ENCODE measurements at regions not wholly inside any gene's neighbourhood (a gene's known extent, or its start where the extent isn't known, plus 50 kb on each side); places are given as distances from the start of the nearest gene placed in this dataset.

- H3K4me3 ChIP-seq = no peak overlapping the region
- H3K4me1 ChIP-seq = peaks cover 0 to 50% (median 29%) of the 10 kb centered on the region in 4 donors
- H3K9me3 ChIP-seq = no peaks in the 10 kb centered on the region
- DNase-seq = peak in 1 of 2 donors; percentile 19
- TF ChIP-seq POLR2AphosphoS5 (IDR thresholded peaks at IDR 0.05) = no peak
- TF ChIP-seq, protein P1, sequence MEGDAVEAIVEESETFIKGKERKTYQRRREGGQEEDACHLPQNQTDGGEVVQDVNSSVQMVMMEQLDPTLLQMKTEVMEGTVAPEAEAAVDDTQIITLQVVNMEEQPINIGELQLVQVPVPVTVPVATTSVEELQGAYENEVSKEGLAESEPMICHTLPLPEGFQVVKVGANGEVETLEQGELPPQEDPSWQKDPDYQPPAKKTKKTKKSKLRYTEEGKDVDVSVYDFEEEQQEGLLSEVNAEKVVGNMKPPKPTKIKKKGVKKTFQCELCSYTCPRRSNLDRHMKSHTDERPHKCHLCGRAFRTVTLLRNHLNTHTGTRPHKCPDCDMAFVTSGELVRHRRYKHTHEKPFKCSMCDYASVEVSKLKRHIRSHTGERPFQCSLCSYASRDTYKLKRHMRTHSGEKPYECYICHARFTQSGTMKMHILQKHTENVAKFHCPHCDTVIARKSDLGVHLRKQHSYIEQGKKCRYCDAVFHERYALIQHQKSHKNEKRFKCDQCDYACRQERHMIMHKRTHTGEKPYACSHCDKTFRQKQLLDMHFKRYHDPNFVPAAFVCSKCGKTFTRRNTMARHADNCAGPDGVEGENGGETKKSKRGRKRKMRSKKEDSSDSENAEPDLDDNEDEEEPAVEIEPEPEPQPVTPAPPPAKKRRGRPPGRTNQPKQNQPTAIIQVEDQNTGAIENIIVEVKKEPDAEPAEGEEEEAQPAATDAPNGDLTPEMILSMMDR (IDR thresholded peaks at IDR 0.05) = no peak
- no peak for TF ChIP-seq POLR2A (IDR thresholded peaks at IDR 0.05)
- H3K36me3 ChIP-seq = no peaks in the 10 kb centered on the region
- H3K27ac ChIP-seq = no peak overlapping the region
- intact Hi-C loops (cut with DNase I; ENCODE audit: low total_unique reads) = no loop called here
- no peaks in the 10 kb centered on the region for H3K27me3 ChIP-seq
- 70 to 85% (median 74%) methylated on average over 5 of the region's 5 CpGs for WGBS, 5 donors
These were observed 477.4 kb upstream of the FZD8 start for GRCh38 chr10:36119455-36119854.

GRCh38 chr10:36118314-36118713, 476.2 kb upstream of the FZD8 start:
- Histone ChIP-seq H3K36me3 (no peaks in the 10 kb centered on the region), H3K9me3 (no peaks in the 10 kb centered on the region), H3K4me1 (peaks cover 0 to 51% (median 29%) of the 10 kb centered on the region in 4 donors), H3K27ac (peak overlapping the region in 1 of 5 donors; percentile 1), H3K4me3 (no peak overlapping the region), H3K27me3 (no peaks in the 10 kb centered on the region)
- intact Hi-C loops (cut with DNase I; ENCODE audit: low total_unique reads) = no loop called here
- TF ChIP-seq POLR2A (IDR thresholded peaks at IDR 0.05) (no peak), POLR2AphosphoS5 (IDR thresholded peaks at IDR 0.05) (no peak), EP300 (IDR thresholded peaks at IDR 0.05) (no peak)
- TF ChIP-seq, protein P1 (IDR thresholded peaks at IDR 0.05) = no peak
- 65 to 88% (median 77%) methylated on average over 7 of the region's 7 CpGs for WGBS, 5 donors
- DNase-seq = peak in 1 of 2 donors; percentile 16

DNA sequence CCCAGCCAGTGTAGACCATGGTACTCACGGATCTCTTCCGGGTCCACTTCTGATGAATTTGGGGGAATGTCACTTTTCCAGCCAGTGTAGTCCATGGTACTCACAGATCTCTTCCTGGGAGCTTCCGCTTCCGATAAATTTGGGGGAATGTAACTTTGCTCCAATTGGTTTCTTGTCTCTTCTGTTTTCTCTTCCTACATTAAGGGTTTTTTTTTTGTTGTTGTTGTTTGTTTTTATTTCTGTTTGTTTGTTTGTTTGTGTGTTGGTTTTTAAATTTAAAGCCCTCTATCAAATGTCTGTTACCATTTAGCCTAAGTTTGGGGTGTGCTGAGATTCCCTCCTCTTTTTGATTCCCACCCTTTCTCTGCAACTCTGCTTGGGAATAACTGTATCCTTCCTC, 475.8 kb upstream of the FZD8 start:
- Histone ChIP-seq H3K36me3 (no peaks in the 10 kb centered on the region), H3K27ac (peak overlapping the region in 1 of 5 donors; percentile 52), H3K9me3 (no peaks in the 10 kb centered on the region), H3K4me3 (no peak overlapping the region), H3K27me3 (no peaks in the 10 kb centered on the region), H3K4me1 (peaks cover 0 to 51% (median 29%) of the 10 kb centered on the region in 4 donors)
- no peak for DNase-seq
- intact Hi-C loops (cut with DNase I; ENCODE audit: low total_unique reads) = no loop called here
- WGBS, 5 donors = 57 to 80% (median 70%) methylated on average over 4 of the region's 4 CpGs
- TF ChIP-seq EP300 (IDR thresholded peaks at IDR 0.05) (no peak), POLR2A (IDR thresholded peaks at IDR 0.05) (no peak), POLR2AphosphoS5 (IDR thresholded peaks at IDR 0.05) (no peak)
- TF ChIP-seq, protein P1 (IDR thresholded peaks at IDR 0.05) = no peak

DNA sequence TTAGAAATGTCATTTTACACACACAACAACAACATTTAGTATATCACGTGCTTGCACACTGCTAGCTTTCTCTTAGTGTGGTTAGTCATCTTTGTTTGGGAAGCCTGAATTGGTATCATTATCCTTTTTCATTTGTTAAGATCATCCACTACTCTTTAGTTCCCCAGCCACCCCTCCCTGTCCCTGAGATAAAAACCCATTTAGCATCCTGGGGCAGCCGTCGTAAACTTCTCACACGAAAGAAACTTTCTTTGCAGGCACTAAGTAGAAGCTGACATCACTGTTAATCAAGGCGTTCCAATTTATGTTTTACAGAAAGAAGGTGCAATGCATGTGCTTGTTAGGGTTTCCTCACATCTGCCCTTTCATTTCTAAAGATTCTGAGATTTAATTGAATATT, 475.1 kb upstream of the FZD8 start:
- TF ChIP-seq POLR2AphosphoS5 (IDR thresholded peaks at IDR 0.05) (no peak), POLR2A (IDR thresholded peaks at IDR 0.05) (no peak), EP300 (IDR thresholded peaks at IDR 0.05) (no peak)
- TF ChIP-seq, protein P1 (IDR thresholded peaks at IDR 0.05) = no peak

More for the DNA sequence above, 475.1 kb upstream of the FZD8 start:
- peak overlapping the region in 2 of 5 donors; percentile 29 to 52 for H3K27ac ChIP-seq
- no peaks in the 10 kb centered on the region for H3K27me3 ChIP-seq
- intact Hi-C loops (cut with DNase I; ENCODE audit: low total_unique reads) = no loop called here
- WGBS, 5 donors = 55 to 77% (median 72%) methylated on average over 5 of the region's 5 CpGs
- peak in 1 of 2 donors; percentile 18 for DNase-seq
- no peaks in the 10 kb centered on the region for H3K36me3 ChIP-seq
- H3K9me3 ChIP-seq = no peaks in the 10 kb centered on the region
- H3K4me3 ChIP-seq = no peak overlapping the region
- peaks cover 0 to 51% (median 29%) of the 10 kb centered on the region in 4 donors for H3K4me1 ChIP-seq
